ENCODE measurements at regions not wholly inside any gene's neighbourhood (a gene's known extent, or its start where the extent isn't known, plus 50 kb on each side); places are given as distances from the start of the nearest gene placed in this dataset.

DNA sequence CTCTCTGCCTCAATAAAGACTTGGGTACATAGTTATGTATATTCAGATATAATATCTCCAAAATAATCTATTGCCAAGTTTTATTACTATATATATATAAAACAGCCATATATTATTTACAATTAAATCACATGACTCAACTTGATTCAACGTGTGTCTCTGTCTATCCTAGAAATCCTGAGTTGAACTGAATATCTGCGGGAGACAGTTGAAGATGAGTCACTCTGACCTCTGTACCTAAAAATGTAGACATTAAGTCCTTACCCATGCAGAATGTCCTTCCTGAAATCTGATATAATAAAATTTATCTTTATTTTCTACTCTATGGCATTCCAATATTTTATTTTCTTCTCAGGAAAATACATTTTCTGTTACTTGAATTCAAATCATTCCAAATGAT, 218.2 kb upstream of the PRDM9 start:
- H3K79me2 ChIP-seq (ENCODE audit: control insufficient read depth, insufficient read depth, low read length) = no peaks in the 10 kb centered on the region
- H3K9me3 ChIP-seq (replicated peaks; ENCODE audit: control insufficient read depth, insufficient read depth, low read length) = peaks cover 1% of the 10 kb centered on the region
- H3K27me3 ChIP-seq (ENCODE audit: control insufficient read depth in 2 of 2, insufficient read depth in 2 of 2, low read length in 2 of 2) = no peaks in the 10 kb centered on the region
- no peak for FAIRE-seq
- H3K4me3 ChIP-seq (replicated peaks in 1 of 3; ENCODE audit: insufficient read depth in 1 of 3, low read depth in 1 of 3, low read length in 3 of 3) = no peak overlapping the region
- no peak for DNase-seq (ENCODE audit: low read depth, low spot score)
- intact Hi-C loops (cut with micrococcal nuclease) = no loop called here
- H4K20me1 ChIP-seq (replicated peaks; ENCODE audit: control insufficient read depth, extremely low read depth, insufficient read depth, low read length) = no peaks in the 10 kb centered on the region
- TF ChIP-seq, protein P1, sequence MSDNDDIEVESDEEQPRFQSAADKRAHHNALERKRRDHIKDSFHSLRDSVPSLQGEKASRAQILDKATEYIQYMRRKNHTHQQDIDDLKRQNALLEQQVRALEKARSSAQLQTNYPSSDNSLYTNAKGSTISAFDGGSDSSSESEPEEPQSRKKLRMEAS (IDR thresholded peaks at IDR 0.05; ENCODE audit: insufficient read depth, insufficient read length) = no peak
- TF ChIP-seq FOS (IDR thresholded peaks at IDR 0.05; ENCODE audit: borderline replicate concordance, insufficient read depth, low read length) (no peak), POLR2A (IDR thresholded peaks at IDR 0.05; ENCODE audit: low read depth, low read length) (no peak), EZH2 (IDR thresholded peaks at IDR 0.05; ENCODE audit: borderline replicate concordance, low read depth, low read length, severe bottlenecking) (no peak), JUN (IDR thresholded peaks at IDR 0.05; ENCODE audit: borderline replicate concordance, insufficient read depth, insufficient read length, low read depth) (no peak), GATA2 (IDR thresholded peaks at IDR 0.05; ENCODE audit: insufficient read depth, insufficient read length, low read depth, low read length) (no peak), MYC (IDR thresholded peaks at IDR 0.05; ENCODE audit: low read depth, low read length) (no peak), POLR2AphosphoS5 (IDR thresholded peaks at IDR 0.05; ENCODE audit: insufficient read depth, low read depth, low read length) (no peak)
- TF ChIP-seq, protein P2, sequence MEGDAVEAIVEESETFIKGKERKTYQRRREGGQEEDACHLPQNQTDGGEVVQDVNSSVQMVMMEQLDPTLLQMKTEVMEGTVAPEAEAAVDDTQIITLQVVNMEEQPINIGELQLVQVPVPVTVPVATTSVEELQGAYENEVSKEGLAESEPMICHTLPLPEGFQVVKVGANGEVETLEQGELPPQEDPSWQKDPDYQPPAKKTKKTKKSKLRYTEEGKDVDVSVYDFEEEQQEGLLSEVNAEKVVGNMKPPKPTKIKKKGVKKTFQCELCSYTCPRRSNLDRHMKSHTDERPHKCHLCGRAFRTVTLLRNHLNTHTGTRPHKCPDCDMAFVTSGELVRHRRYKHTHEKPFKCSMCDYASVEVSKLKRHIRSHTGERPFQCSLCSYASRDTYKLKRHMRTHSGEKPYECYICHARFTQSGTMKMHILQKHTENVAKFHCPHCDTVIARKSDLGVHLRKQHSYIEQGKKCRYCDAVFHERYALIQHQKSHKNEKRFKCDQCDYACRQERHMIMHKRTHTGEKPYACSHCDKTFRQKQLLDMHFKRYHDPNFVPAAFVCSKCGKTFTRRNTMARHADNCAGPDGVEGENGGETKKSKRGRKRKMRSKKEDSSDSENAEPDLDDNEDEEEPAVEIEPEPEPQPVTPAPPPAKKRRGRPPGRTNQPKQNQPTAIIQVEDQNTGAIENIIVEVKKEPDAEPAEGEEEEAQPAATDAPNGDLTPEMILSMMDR (IDR thresholded peaks at IDR 0.05; ENCODE audit: extremely low read depth in 1 of 2, insufficient read depth in 1 of 2, low read depth in 1 of 2, low read length in 2 of 2) = no peak
- H3K9ac ChIP-seq (replicated peaks; ENCODE audit: extremely low read depth, insufficient read depth, low read length) = no peak overlapping the region
- no peak overlapping the region for H2AFZ ChIP-seq (ENCODE audit: low read depth, low read length)
- no peaks in the 10 kb centered on the region for H3K36me3 ChIP-seq (ENCODE audit: control insufficient read depth in 2 of 2, extremely low read depth in 1 of 2, insufficient read depth in 2 of 2, low read length in 2 of 2)
- BruUV-seq (replicated peaks) = no TSS peak
- H3K4me1 ChIP-seq (ENCODE audit: control insufficient read depth, extremely low read depth, insufficient read depth, low read length) = no peaks in the 10 kb centered on the region
- CTCF ChIA-PET = no interaction called here
- POLR2A ChIA-PET = no interaction called here
- no peaks in the 10 kb centered on the region for H3K9me1 ChIP-seq (replicated peaks; ENCODE audit: control insufficient read depth, extremely low read depth, insufficient read depth, low read length)
- no peak overlapping the region for H3K27ac ChIP-seq (ENCODE audit: insufficient read depth, low read depth, low read length)
- H3K4me2 ChIP-seq (ENCODE audit: insufficient read depth, low read length) = no peak overlapping the region
- dilution Hi-C loops (cut with MboI; ENCODE audit: extremely low pct_ligation_motif_present, low sequenced_read_pairs) = no loop called here
